RPMI8226 (cell line): ENCODE measurements at regions not wholly inside any gene's neighbourhood (a gene's known extent, or its start where the extent isn't known, plus 50 kb on each side); places are given as distances from the start of the nearest gene placed in this dataset.

Source experiments
- DNase-seq: peaks from one replicate; pipeline ENCODE4 v3.0.0-alpha.2; 2015

DNA sequence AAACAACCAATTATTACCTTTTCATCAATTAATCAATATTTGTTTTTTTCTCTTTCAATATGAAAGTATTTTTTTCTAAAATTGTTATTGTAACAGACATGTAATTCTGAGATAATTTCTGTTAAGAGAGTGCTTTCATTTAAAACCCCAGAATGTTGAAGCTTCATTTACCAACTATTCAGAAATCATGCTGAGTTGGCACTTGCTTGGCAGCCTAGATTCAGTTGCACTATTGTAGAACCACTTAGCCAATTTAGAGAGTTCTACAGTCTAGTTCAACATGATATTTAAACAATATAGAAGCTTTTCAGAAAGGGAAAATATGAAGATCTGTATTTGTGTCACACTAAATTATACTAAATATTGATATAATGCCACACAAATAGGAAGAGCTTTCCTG is 56.1 kb upstream of the NKAIN2 start:
- DNase-seq: no peak

DNA sequence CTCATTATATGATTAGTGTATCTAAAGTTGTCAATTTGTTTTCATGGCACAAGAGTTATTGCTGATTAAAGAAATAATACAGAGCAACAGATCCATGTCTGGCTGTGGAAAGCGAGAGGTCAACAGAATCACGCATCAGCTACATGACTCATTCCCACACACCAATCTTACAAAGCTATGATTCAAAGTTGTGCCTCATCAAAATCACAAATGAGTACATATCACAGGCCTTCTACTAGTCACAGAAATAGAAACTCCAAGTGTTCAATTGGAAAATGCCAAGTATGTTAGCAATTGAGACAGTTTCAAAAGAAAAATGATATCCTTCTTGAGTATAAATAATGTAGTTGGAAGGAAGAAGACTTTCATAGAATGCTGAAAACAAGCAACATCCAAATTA is 57.8 kb upstream of the NKAIN2 start:
- no peak for DNase-seq

DNA sequence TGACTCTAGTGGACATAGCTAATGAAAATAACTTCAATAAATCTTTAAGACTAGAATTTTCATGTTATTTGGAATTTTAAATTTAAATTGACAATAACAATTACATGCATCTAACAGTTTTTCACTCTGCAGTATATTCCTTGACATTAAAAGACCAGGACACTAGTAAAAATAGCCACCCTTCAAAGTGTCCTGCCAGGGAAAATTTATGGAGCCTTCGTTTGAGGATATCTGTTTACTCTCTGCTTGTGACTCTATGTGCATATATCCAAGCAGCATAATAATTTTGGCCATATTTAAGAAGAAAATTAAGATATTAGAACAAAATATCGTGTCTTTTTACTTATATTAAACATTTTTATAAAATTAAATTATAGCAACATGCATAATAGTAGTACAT is 58.8 kb upstream of the NKAIN2 start:
- DNase-seq: no peak

DNA sequence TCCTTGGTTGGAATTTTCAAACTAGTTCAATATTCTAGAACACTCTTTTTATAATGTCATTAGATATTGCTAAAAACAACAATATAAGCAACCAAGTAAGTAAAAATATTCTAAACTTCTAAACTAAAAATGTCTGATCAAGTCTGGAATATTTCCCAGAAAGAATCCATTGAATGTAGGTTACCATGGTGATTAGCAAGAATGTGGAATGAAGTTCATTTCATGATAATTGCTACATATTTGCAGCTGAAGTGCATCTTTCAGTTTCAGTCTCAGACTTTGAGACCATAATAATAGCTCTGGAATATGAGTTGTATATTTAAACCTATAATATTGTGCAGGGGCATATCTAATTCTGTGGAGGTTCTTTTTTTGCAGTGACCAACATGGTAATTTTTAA is 61.0 kb upstream of the NKAIN2 start:
- no peak for DNase-seq

DNA sequence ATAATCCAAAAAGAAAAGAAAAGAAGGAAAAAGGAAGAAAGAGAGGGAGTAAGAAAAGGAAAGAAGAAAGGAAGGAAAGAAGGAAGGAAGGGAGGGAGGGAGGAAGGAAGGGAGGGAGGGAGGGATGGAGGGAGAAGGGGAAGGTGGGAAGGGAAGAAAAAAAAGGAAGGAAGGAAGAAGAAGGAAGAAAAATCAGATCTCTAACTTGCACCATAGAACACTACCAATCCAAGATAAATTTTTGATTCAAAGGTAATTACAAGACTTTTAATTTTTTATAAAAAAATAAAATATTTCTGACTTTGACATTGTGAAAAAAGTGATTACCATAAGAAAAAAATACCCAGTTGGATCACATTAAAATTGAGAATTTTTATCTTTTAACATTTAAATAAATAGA is 70.5 kb upstream of the NKAIN2 start:
- no peak for DNase-seq

DNA sequence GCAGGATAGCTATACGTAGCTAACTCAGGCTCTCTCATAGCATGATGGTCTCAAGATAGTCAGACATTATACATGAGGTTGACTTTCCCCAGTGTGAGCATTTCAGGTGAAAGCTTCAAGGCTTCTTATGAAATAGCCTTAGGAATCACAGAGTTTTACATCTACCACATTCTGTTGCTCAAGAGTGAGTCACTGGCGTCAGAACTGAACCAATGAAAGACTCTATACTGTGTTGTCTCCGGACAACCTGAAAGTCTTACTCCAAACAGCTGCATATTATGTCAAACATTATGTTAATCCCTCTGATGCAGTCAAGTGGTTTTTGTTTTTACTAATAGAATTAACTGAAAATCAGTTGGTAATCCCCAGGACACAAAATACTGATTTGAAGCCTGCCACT is 79.8 kb upstream of the TRDN start:
- DNase-seq: no peak

DNA sequence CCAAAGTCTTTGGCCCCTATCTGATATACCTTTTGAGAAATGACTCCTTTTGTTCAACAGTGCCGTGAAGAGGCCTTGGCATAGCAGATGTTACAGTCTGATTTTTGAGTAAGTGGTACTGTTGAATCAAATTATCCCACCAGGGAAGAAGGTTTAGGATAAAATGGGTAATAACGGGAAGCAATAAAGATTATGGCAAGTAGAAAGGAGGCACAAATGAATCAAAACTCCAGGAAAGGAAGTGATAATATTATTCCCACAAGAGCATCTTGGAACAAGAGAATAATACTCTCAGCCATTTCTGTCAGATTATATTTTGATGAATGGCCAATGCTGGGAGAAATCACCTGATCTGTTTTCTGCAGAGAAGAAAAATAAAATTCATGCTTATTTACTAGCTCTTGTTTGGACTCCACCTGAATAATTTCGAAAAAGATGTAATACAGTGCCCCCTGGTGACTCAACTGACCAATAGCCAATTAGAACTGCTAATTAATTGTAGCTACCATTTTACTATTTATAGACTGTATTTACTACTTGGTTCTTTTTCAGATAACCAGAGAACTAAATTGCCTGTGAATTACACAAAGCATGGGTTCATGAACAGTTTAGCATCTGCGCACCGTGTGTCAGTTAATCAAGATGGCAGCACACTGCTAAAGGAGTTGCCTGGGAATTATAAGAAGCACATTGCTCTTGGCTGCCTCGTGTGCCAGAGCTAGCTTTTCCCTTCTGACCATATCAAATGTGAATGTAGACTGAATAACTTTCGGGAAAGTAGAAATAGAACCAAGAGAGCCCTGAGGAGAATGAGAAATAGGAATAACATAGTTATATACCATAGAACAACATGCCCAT is 78.5 kb upstream of the TRDN start:
- peak; percentile 35 for DNase-seq

DNA sequence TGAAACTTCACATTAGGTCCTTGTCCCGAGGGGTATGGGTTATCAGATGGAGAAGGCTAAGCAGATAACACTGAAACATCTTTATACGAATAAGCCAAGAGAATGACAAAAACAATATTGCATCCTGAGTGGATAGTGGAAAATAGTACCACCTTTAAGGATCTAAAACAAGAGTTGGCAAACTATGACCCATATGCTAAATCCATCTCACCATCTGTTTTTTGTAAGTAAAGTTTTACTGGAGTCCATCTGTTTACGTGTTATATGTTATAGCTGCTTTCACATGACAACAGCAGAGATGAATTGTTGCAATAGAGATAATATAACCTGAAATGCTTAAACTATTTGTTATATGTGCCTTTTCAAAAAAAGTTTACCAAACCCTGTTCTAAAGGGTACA is 76.1 kb upstream of the TRDN start:
- DNase-seq: no peak

DNA sequence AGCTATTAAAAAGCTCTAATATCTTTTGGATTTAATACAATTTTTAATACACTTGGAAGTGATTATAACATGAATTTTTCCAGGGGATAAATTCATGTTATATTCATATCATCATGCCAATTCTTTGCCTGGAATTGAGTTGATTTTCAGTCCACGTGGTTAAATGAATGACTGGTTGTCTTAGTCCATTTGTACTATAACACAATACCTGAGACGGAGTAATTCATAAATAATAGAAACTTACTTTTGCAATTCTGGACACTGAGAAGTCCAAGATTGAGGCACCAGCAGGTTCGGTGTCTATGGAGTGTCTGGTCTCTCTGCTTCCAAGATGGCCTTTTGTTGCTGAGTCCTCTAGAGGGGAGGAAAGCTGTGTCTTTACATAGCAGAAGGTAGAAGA is 66.2 kb upstream of the TRDN start:
- no peak for DNase-seq

DNA sequence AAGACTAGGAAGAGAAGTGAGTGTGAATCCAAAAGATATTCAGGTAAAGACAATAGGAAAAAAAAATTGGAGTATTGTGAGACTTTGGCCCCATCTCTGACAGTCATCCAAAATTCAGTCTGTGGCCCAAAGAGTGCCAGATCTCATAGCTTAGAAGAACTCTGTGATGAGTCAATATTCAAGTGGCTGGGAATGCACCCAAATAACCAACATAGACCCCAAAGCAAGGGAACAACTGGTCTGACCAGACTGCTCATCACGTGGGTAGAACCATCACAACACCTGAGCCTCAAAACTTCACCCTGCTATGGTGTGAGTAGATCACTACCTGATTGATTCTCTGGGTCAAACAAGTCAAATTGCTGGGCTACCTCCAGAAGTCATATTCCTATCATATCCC is 51.1 kb upstream of the TRDN start:
- no peak for DNase-seq
